ENCODE measurements at regions not wholly inside any gene's neighbourhood (a gene's known extent, or its start where the extent isn't known, plus 50 kb on each side); places are given as distances from the start of the nearest gene placed in this dataset.

DNA sequence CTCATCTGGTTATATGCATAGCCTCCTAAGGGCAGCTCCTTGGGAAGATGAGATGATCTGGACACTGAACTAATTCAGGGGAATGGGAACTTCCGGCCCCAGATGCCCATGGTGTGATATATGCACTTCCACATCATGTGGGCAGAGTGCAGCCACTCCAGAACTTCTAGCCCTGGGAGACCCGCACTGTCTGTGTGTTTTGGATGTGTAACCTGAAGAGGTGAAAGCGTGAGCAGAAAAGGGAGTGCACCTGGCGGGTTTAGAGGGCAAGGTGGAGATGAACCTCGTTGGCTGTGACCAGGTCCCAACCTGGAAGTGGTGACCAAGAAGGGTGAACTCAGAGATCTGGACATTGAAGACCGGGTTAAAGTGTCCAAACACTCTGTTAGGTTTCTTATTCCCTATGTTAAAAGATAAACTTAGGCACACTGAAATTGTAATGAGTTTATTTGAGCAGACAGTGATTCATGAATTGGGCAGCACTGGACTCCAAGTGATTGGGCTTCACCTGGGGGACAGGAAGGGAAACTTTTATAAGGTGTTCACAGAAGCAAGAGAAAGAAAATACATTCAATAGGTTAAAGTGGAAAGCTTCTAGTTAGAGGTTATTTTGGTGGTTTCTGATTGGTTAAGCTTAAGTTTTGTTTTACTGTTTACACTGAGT lies 296.2 kb upstream of the SKOR2 start:
- no peak for DNase-seq (ENCODE audit: low read depth, low spot score)

DNA sequence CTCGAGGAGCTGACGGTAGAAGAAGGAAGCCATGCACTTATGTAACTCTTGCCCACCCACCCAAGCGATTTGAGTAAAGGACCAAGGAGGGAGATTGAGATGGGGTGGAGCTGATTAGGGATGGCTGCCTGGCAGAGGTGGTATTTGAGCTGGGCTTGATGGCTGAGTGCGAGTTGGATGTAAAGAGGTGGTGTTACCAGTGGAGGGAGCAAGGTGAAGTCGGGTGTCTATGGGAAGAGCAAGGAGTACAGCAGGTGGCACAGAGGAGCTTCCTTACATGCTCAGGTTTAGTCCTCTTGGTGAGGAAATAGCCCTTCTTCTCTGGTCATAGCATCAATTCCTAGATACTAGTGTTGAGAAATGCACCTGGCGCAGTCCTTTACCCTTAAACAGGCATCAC lies 294.2 kb upstream of the SKOR2 start:
- no peak for DNase-seq (ENCODE audit: low read depth, low spot score)

DNA sequence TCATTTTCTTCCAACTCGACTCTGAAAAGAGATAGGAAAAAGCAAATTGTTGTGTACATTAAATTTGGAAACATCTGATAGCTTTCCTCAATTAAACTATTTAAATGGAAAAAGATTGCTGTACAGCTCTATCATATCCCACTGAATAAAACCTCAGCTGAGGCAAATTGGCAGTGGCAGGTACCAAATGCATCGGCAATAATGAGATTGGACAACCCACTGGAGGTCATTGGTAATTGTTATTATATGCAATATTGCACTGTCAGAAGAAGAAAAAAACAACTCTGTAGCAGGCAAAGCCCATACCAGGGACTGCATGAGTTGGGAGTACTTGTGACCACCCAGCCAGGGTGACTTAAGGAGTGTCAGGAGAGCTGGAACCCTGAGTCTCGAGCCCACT lies 291.6 kb upstream of the SKOR2 start:
- no peak for DNase-seq (ENCODE audit: low read depth, low spot score)

DNA sequence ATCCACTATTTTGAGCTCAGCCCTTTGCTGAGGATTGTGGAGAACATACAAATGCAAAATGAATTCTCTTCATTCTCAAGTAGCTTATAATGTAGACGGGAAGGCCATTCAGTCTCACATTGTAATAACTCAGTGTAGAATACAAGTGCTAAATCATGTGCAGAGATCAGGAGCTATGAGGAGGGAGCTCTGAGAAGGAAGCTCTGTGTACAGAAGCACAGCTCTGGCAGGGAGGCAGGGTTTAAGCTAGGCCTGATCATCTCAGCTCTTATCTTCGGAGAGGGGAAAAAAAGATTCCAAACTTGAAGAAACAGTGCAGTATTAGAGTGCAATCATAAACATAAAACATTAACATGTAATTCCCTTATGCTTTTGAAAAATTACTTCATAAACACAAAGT lies 291.1 kb upstream of the SKOR2 start:
- no peak for DNase-seq (ENCODE audit: low read depth, low spot score)

DNA sequence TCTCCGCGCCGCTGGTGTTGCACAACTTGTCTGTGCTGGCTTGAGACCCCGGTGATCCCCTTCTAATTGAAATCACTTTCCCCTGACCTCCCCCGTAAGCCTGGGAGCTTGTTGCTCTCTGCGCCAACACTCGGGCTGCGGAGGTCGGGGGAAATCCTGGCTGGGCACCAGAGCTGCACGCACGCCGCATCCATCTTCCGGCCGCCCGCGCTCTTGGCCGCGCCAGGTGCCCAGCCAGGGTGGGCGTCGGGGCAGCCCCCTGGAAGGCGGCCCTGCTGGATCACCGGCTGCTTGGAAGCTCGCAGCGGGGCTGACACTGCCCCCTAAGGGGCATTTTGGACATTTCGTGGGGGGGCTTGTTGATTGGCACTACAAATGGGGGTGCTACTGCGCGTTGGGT lies 280.3 kb upstream of the SKOR2 start:
- DNase-seq (ENCODE audit: low read depth, low spot score), result no peak

DNA sequence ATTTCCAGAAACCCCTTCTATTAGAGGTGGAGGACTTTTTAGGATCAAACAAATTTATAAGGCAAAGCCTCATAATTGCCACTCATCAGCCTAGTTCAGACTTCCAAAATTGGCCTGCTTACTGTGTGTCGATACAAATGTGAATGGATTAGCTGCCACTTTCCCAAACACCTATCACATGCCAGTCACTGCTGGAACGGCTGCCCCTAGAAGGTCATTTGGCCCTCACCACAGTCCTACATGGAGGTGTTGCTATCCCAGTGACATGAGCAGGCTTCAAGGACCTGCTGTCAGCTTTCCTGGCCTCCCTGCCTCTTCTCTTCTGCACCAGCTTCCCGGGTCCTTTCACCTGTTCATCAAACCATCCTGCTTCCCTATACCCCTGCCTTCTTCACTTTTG lies 279.2 kb upstream of the SKOR2 start:
- no peak for DNase-seq (ENCODE audit: low read depth, low spot score)

DNA sequence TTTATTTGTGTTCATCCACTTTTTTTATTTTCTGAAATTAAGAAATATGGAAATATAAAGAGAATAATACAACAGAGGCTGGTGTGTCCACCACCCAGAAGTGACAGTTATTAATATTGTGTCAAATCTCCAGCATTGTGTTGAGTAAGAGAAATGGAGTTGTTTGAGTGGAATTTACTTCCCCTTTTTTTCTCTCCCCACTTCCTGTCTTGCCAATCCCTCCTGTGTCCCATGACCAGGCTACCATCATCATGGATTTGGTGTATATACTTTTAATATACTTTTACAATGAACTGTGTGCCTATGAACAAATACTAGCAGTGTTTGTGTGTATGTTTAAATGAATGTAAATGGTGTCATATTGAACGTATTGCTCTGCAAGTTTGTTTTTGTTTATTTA lies 276.9 kb upstream of the SKOR2 start:
- no peak for DNase-seq (ENCODE audit: low read depth, low spot score)

DNA sequence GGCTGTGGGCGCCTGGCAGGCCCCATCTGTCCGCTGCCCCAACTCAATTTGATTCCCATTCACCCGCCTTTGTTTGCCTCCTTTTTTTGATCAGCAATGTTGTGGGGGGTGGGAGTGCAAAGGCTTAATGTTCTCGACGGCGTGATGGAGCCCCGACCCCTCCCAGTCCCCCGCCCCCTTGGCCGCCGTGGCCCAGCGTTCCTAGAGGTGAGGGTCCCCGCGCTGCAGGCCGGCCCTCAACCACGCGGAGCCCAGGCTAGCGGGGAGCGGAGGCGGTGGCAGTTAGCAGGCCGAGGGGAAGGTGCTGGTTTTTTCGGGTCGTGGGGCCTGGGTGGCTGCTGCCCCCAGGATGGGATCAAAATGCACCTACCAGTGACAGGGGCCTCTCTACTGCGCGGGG lies 274.7 kb upstream of the SKOR2 start:
- no peak for DNase-seq (ENCODE audit: low read depth, low spot score)

DNA sequence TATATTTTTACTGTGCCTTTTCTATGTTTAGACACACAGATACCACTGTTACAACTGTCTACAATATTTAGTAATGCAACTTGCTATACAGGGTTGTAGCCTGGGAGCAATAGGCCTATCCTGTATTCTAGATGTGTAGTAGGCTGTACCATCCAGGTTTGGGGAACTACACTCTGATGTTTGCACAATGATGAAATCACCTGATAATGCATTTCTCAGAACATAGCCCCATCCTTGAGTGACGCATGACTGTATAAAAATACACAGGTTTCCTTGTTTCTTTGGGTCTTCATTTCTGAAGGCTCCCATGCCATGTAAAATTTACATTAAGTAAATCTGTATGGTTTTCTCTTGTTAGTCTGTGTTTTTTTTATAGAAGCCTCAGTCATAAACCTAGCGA lies 270.9 kb upstream of the SKOR2 start:
- DNase-seq (ENCODE audit: low read depth, low spot score), result no peak

DNA sequence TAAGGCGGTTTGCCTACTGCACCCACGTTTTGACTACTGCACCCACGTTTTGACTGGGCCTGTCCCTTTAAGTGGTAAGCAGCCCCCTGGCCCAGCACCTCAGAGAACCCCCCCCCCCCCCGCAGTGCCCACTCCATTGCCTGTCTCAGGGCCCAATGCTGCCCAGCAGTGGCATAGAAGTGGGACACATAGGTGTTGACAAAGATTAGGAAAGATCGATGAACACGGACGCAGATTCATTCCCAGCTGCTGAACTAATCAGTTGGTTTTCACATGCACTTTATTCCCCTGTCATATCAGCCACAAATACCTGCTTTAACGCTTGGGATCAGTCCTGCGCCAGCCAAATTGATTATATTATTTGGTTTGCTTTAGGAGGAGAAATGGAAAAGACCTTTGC lies 268.8 kb upstream of the SKOR2 start:
- no peak for DNase-seq (ENCODE audit: low read depth, low spot score)

DNA sequence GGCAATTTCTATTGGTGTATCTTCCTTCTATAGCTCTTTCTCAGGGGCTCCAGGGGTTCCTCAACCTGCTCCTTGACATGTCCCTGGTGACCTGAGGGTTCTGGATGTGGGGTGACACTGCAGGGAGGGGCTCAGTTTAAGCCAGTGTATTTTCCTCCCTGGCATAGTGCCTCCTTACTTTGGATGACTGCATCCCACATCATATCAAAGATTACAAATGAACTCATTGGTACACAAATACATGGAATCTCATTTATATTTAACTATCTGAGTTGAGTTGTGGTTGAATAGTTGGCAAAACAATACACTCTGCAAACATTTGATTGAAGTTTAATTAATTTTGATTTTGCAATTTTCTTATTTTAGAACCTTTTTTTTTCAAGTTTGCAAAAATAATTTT lies 268.2 kb upstream of the SKOR2 start:
- DNase-seq (ENCODE audit: low read depth, low spot score), result no peak

DNA sequence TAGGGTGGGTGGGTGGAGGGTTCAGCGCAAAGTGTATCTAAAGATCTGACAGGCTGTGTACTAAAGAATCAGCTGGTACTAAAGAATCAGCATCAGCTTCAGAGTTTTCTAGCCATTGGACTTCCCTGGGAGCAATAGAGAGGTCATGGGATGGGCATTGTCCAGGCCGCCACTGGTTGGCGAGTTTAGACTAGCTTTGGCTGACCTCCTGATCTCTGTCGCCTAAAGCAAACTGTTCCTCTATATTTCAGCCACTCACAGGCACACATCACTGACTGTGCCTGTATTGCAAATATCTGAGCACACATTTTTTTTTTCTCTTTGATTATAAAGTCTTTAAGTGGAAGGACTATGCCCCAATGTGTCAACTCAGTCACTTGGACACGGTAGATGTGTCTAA lies 267.8 kb upstream of the SKOR2 start:
- DNase-seq (ENCODE audit: low read depth, low spot score), result no peak

DNA sequence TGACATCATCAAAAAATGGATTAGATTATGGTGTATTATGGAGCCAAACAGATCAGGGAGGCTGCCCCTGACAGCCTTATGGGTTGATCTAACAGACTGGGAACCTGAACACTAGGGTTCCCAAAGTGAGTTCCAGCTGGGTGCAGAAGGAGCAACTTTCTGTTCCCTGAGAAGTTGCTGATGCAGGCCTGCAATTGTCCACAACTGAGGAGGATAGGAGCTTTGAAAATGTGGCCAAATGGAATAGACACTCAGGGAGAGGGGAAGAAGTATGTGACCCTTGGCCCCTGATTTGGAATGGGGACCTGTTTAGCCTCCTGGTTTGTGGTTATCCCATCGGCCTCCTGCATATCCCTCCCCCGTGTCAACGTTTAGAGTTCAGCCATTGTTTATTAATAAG lies 262.2 kb upstream of the SKOR2 start:
- DNase-seq (ENCODE audit: low read depth, low spot score), result no peak

DNA sequence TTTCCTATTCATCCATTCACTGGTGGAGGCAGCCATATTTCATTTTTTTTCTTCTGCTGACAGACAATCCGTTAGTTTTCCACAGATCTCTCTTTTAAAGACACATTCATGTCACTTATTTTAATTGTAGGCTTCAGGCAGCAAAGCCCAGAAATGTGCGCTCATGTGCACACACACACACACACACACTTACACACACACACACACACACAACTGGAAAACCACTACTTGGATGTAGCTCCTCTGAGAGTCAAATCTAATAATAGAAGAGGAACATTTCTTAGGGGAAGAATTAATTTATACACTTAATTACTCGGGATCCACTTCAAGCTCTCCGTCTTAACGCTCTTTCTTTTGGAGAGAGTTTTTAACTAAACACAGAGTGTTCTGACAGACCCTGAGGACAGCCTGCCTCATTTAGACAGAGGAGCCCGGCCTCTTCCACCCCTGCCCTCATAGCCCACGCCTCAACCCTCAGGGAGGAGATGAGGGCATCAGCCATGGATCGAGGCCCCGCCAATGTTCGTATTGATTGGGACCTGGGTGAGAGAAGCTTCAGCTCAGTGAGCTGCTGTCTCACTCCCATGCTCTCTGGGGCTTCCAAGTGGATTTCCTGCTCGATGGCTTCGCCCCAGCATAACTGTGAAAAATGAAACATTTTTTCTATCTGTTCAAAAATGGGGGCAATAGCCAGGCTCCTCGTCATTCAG lies 261.4 kb upstream of the SKOR2 start:
- no peak for DNase-seq (ENCODE audit: low read depth, low spot score)

DNA sequence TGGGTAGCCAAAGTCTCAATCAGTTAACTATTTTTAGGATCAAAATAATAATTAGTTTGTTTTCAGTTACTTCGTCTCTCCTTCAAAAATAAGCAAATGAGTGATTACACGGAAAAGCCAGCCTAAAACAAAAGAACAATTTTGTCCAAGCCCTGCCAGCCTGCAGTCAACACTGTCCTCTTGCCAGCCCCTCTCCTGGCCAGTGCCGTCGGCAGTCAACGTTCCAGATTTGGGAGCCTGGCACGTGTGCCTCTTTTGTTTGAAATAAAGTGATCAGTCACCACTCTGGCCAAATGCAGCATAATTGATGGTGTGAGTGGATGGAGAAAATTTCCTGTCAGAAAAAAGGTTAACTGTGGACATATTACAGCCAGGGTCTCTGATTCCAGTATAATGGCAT lies 260.6 kb upstream of the SKOR2 start:
- DNase-seq (ENCODE audit: low read depth, low spot score), result no peak

DNA sequence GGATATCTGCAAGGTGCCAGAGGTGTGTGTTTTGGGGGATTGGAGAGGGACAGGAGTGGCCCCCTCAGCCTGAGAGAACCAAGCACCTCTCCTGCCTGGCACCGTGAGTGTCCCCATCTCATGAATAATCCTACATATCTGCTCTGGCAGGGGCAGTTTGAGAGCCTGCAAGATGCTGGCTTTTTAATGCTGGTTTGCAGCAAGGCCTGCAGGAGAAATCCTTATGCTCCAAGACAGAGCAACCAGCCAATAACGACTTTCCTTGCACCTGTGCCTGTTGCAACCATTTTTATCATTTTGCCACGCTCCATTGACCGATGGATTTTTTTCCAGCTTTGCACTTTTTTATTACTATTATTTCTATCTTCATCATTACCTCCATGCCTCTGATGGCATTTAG lies 259.4 kb upstream of the SKOR2 start:
- DNase-seq (ENCODE audit: low read depth, low spot score), result no peak

DNA sequence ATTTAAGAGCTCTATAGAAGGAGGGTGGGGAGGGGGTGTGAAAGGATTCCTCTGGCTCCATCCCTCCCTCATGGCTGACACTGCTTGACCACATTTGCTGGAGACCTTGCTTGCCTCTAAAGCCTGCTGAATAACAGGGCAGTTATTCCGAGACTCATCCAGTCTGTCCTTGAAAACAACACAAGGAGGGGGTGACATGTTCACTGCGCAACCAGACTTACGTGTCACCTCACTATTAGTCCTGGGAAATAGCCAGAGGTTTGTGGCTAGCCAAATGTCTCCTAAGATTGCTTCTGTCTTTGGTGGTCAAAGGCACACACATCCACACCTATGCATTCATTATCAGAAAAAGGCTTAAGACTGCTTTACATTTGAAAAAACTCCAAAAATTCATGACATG lies 256.2 kb upstream of the SKOR2 start:
- no peak for DNase-seq (ENCODE audit: low read depth, low spot score)

DNA sequence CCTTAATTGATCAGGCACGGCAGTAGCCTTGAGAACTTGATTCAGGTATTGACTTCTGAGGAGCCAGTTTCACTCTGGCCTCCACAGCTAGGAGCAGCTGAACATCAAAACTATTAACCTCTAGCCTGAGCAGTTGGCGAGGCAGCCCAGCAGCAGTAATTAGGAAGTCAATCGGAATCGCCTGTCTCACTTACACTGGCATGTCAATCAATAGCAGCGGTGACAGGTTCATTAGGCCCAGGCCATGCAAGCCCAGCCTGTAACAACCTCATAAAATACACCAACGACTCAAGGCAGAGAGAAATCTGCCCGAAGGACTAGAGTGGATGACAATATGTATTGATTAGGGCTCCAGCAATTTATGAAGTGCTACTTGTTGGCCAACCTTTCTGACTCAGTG lies 255.4 kb upstream of the SKOR2 start:
- no peak for DNase-seq (ENCODE audit: low read depth, low spot score)

DNA sequence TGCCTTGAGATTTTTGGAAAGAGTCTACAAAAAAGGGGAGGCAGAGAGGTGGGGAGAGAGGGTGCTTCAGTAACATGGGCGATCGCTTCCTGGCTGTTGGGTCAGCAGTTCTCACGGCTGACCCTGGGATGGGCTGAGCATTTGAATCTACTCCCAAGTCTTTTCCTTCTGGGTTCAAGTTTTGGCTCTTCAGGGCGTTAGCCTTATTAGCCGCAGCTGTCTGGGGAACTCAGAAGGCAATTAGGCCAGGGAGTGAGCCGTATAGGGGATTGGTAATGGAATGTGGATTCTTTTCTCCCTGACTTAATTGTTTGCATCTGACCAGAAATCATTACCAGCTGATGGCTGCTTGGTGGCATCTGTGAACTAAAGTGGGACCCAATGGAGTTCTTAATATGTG lies 250.5 kb upstream of the SKOR2 start:
- no peak for DNase-seq (ENCODE audit: low read depth, low spot score)

DNA sequence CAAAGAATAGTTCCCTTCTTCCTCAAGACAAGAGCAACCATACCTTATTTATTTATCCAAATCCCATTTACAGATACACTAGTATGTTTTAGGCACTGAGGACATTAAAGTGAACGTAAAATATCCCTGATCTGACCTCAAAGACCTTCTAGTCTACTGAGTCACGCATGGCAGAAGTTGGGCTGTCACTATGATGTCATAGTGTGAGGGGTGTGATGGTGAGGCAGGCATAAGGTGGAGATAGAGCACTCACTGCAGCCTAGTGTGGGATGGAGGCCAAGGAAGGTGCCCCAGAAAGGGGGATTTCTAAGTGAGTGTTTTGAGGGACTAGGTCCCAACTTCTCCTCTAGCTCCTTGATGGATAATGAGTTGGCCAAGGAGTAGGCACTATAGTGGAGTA lies 249.5 kb upstream of the SKOR2 start:
- no peak for DNase-seq (ENCODE audit: low read depth, low spot score)

DNA sequence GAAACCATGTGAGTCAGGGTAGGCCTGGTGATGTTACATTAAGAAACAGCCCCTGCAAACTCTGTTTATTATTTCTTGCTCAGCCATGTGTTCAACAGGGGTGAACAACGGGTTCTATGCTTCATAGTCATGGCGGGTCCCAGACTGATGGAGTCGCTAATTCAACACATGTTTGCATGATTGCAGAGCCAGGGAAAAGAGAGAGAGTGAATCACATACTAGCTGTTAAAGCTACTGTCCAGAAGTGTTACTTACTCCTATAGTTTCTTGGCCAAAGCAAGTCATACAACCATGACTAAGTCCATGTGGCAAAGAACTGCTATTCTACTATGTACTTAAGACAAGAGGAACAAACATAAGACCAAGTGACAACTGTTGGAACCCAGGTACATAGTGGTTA lies 241.2 kb upstream of the SKOR2 start:
- DNase-seq (ENCODE audit: low read depth, low spot score), result no peak

DNA sequence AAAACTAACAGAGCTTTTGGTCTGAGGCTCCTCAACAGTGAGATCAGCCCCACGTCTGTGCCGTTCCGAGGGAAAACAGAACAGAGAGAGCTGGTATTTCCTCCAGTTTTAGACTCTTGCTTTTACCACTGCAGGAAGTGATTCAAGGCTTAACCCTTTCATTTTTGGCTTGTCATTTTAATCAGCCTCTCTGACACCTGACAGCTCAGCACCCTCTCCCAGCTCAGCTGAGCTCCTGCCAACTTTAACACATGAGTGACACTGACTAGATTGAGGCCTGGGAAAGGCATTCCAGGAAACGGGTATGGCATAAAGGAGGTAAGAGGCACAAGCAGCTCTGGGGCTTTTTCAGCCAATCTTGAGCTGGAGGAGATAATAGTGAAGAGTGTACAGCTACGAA lies 239.4 kb upstream of the SKOR2 start:
- DNase-seq (ENCODE audit: low read depth, low spot score), result no peak

DNA sequence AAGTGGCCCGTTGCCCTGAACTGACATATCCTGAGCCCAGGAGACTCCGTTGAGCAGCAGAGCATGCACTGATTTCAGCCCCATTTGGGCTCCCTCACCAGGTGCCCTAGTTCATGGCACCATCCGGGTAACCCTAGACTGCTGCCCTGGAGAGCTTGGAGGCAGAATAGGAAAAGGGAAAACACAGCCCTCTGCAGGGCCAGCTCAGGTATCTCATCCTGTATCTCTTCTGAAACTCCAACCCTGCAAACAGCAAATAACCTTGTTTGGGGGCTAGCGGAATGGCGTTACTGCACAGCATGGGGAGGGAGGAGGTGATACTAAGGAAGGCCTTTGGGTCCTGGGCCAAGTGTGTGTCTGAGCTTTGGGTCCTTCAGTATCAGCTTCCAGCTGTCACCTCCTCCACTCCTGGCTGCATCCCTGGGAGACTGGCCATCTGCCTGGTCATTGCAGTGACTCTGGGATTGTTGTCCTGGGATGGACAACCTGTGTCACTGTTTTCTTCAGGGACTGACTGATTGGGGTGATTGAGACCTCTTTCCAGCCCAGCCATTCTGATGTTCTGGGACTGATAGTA lies 233.8 kb upstream of the SKOR2 start:
- no peak for DNase-seq (ENCODE audit: low read depth, low spot score)

DNA sequence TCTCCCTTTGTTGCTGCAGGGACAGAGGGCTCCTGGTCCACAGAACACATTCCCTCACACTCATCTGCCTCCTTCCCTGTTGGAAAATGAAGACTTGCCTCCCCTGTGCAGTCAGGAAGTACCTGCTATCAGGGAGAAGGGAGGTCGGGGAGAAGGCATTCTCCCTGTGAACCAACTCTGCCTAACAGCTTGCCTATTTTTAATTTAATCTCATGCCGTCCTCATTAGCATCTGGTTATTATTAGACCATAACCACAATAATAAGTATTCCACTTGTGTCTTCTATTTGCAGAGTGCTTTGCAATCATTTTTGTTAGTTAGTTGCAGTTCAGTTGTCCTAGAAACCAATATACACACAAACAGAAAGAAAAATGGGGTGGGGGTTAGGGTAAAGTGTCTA lies 232.6 kb upstream of the SKOR2 start:
- no peak for DNase-seq (ENCODE audit: low read depth, low spot score)

Measured in activated naive CD8-positive, alpha-beta T cell treated with anti-CD3 and anti-CD28 coated beads, Interleukin-2, amount 50 U/mL, for 16 hours (primary cell).